Fibroblast of mammary gland (primary cell): ENCODE measurements at regions not wholly inside any gene's neighbourhood (a gene's known extent, or its start where the extent isn't known, plus 50 kb on each side); places are given as distances from the start of the nearest gene placed in this dataset.

Source experiments
- DNase-seq: peaks from one replicate; pipeline ENCODE4 v3.0.0-alpha.2; 2010; ENCODE audit warnings: low read depth
- H3K4me3 ChIP-seq: 2 replicates; pipeline ENCODE4 v1.5.1; 2011; ENCODE audit warnings: low read depth, mild to moderate bottlenecking, low read length, moderate library complexity; ENCODE audit not compliant: control insufficient read depth
- CTCF ChIP-seq: conservative IDR thresholded peaks from 2 replicates; pipeline ENCODE4 v1.5.1; 2011; ENCODE audit warnings: low read depth, low read length, inconsistent platforms; ENCODE audit not compliant: control insufficient read depth, insufficient read depth

- TF ChIP-seq CTCF = no peak
- no peak overlapping the region for H3K4me3 ChIP-seq
- no peak for DNase-seq
Measured at GRCh38 chr18:78309924-78310323, 669.7 kb upstream of the SALL3 start.

GRCh38 chr18:78319264-78319663 is 660.4 kb upstream of the SALL3 start:
- H3K4me3 ChIP-seq = no peak overlapping the region
- no peak for TF ChIP-seq CTCF
- DNase-seq = no peak

- no peak for DNase-seq
- no peak for TF ChIP-seq CTCF
- H3K4me3 ChIP-seq = no peak overlapping the region
Measured at GRCh38 chr18:78319961-78320360, 659.7 kb upstream of the SALL3 start.

- no peak for TF ChIP-seq CTCF
- DNase-seq = no peak
- H3K4me3 ChIP-seq = no peak overlapping the region
Measured at GRCh38 chr18:78321402-78321801, 658.2 kb upstream of the SALL3 start.

GRCh38 chr18:78323453-78324197 is 656.0 kb upstream of the SALL3 start:
- H3K4me3 ChIP-seq = no peak overlapping the region
- no peak for TF ChIP-seq CTCF
- DNase-seq = no peak

GRCh38 chr18:78327643-78328042 is 652.0 kb upstream of the SALL3 start:
- no peak for TF ChIP-seq CTCF
- DNase-seq = no peak
- H3K4me3 ChIP-seq = no peak overlapping the region
